Gastroesophageal sphincter (tissue), 4 donors: ENCODE measurements at regions not wholly inside any gene's neighbourhood (a gene's known extent, or its start where the extent isn't known, plus 50 kb on each side); places are given as distances from the start of the nearest gene placed in this dataset.

Experiments used
- ATAC-seq: fragments of 150-250 bp; one replicate; pipeline ENCODE4 v1.9.1; 2016; ENCODE audit warnings: mild to moderate bottlenecking, moderate library complexity
- H3K27ac ChIP-seq, 4 donors: fragments of 200-600 bp; sonication (generic) in 3 of 4; 1 replicate in 3 of 4; 2 replicates in 1 of 4; pipeline ENCODE4 v1.5.1; 2016 to 2019
- H3K27me3 ChIP-seq: fragments of 200-600 bp; sonication (generic); one replicate; pipeline ENCODE4 v1.5.1; 2019
- H3K36me3 ChIP-seq, 2 donors: fragments of 200-600 bp; sonication (generic); one replicate each; pipeline ENCODE4 v1.5.1; 2019; ENCODE audit warnings: control low read depth in 1 of 2
- H3K4me1 ChIP-seq, 3 donors: fragments of 200-600 bp; sonication (generic); 1 replicate in 2 of 3; 2 replicates in 1 of 3; pipeline ENCODE4 v1.5.1; 2016 to 2019; ENCODE audit warnings: control low read depth in 2 of 3
- H3K4me3 ChIP-seq, 2 donors: fragments of 200-600 bp; sonication (generic); one replicate each; pipeline ENCODE4 v1.5.1; 2019; ENCODE audit warnings: mild to moderate bottlenecking in 1 of 2, moderate library complexity in 1 of 2
- H3K9me3 ChIP-seq, 3 donors: fragments of 200-600 bp; sonication (generic); one replicate each; pipeline ENCODE4 v1.5.1; 2017 to 2019; ENCODE audit warnings: control low read depth in 2 of 3
- EP300 ChIP-seq: sonication (generic); formaldehyde crosslinking; IDR thresholded peaks from one replicate; pipeline ENCODE4 v1.6.1; 2017; ENCODE audit warnings: antibody characterized with exemption, mild to moderate bottlenecking
- POLR2A ChIP-seq, 2 donors: fragments of 450-650 bp; IDR thresholded peaks; one replicate each; pipeline ENCODE4 v1.6.1; 2017; ENCODE audit warnings: antibody characterized with exemption in 2 of 2, mild to moderate bottlenecking in 2 of 2, moderate library complexity in 1 of 2
- POLR2AphosphoS5 ChIP-seq: sonication (generic); formaldehyde crosslinking; IDR thresholded peaks from one replicate; pipeline ENCODE4 v1.6.1; 2017; ENCODE audit warnings: antibody characterized with exemption
- WGBS, 2 donors: methylation state at CpG; one replicate each; pipeline ENCODE4 v1.1.5; 2018; ENCODE audit warnings: low coverage in 1 of 2; 5-methylcytosine and 5-hydroxymethylcytosine counted together
- TF ChIP-seq, protein P1 (sequence below), 4 experiments: fragments of 200-600 bp in 2 of 4; fragments of 450-650 bp in 2 of 4; sonication (generic) in 1 of 4; IDR thresholded peaks; one replicate each; pipeline ENCODE4 v1.5.1; 2017 to 2019; ENCODE audit warnings: antibody characterized with exemption in 4 of 4, mild to moderate bottlenecking in 2 of 4, moderate library complexity in 2 of 4

DNA sequence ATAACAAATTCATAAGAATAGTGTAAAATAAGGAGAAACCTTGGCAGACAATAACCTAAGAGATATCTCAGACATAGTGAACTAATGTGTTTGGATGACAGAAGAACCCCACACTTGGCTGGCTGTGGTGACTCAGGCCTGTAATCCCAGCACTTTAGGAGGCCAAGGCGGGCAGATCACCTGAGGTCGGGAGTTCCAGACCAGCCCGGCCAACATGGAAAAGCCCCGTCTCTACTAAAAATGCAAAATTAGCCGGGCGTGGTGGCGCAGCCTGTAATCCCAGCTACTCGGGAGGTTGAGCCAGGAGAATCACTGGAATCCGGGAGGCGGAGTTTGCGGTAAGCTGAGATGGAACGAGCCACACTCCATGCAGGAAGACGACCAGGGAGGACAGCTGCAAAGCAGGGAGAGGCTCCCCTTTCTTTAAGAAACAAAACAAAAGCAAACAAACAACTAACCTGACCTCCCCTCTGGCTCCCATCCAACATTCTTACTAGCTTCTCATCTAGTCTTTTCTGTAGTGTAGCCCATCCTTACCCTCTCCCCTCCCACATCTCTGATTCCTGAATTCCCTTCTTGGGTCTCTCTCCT lies 84.2 kb downstream of the ZNF280B start:
- Histone ChIP-seq H3K27ac (no peak overlapping the region), H3K9me3 (no peaks in the 10 kb centered on the region), H3K27me3 (peaks cover 74% of the 10 kb centered on the region), H3K4me1 (no peaks in the 10 kb centered on the region), H3K36me3 (no peaks in the 10 kb centered on the region), H3K4me3 (no peak overlapping the region)
- ATAC-seq = no peak
- TF ChIP-seq POLR2A (IDR thresholded peaks at IDR 0.05) (no peak), POLR2AphosphoS5 (no peak)
- TF ChIP-seq, protein P1, sequence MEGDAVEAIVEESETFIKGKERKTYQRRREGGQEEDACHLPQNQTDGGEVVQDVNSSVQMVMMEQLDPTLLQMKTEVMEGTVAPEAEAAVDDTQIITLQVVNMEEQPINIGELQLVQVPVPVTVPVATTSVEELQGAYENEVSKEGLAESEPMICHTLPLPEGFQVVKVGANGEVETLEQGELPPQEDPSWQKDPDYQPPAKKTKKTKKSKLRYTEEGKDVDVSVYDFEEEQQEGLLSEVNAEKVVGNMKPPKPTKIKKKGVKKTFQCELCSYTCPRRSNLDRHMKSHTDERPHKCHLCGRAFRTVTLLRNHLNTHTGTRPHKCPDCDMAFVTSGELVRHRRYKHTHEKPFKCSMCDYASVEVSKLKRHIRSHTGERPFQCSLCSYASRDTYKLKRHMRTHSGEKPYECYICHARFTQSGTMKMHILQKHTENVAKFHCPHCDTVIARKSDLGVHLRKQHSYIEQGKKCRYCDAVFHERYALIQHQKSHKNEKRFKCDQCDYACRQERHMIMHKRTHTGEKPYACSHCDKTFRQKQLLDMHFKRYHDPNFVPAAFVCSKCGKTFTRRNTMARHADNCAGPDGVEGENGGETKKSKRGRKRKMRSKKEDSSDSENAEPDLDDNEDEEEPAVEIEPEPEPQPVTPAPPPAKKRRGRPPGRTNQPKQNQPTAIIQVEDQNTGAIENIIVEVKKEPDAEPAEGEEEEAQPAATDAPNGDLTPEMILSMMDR (IDR thresholded peaks at IDR 0.05) = no peak
- WGBS, 2 donors = 41 to 62% methylated on average over 7 to 13 of the region's 13 CpGs

DNA sequence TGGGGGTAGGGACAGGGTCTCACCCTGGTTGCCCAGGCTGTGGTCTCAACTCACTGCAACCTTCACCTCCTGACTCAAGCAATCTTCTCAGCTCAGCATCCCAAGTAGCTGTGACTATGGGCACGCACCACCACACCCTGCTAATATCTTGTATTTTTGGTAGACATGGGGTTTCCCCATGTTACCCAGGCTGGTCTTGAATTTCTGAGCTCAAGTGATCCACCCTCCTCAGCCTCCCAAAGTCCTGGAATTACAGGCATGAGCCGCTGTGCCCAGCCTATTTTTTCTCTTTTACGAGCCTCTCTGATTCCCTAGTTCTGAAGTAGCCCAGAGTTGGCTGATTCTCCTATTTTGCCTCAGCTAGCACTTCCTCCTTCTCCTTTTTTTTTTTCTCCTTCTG lies 83.6 kb downstream of the ZNF280B start:
- TF ChIP-seq, protein P1 (IDR thresholded peaks at IDR 0.05) = no peak
- TF ChIP-seq POLR2A (IDR thresholded peaks at IDR 0.05) (no peak), POLR2AphosphoS5 (no peak)
- no peak for ATAC-seq
- WGBS, 2 donors = 71 to 84% methylated on average over 1 to 3 of the region's 3 CpGs
- no peak overlapping the region for H3K4me3 ChIP-seq
- H3K36me3 ChIP-seq = no peaks in the 10 kb centered on the region
- H3K4me1 ChIP-seq = no peaks in the 10 kb centered on the region
- H3K27ac ChIP-seq = no peak overlapping the region
- H3K9me3 ChIP-seq = no peaks in the 10 kb centered on the region
- peaks cover 78% of the 10 kb centered on the region for H3K27me3 ChIP-seq

DNA sequence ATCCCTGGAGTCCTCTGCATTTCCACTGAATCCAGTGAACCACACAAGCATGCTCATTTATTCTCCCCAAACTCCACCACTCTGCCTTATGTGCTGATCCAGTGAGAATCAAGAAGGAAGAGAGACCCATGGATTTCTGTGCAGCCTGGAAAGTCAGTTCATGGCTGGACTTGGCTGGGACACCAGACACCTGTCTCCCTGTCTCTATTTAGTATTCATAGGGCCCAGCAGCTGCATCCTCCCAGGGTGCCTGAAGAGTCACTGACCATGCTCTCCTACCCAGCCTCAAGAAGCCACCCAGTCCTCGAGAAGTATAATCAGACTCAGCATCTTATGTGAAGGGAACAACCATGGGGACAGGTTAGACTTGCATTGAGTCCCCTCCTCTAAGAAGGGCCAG lies 83.2 kb downstream of the ZNF280B start:
- WGBS, 2 donors = 20 to 71% methylated on average over 1 of the region's 1 CpG
- H3K27ac ChIP-seq = no peak overlapping the region
- ATAC-seq = no peak
- no peak for TF ChIP-seq EP300
- TF ChIP-seq, protein P1 (IDR thresholded peaks at IDR 0.05) = no peak
- TF ChIP-seq POLR2AphosphoS5 = no peak
- TF ChIP-seq POLR2A (IDR thresholded peaks at IDR 0.05) = no peak
- H3K36me3 ChIP-seq = no peaks in the 10 kb centered on the region
- H3K4me3 ChIP-seq = no peak overlapping the region
- H3K27me3 ChIP-seq = peaks cover 82% of the 10 kb centered on the region
- no peaks in the 10 kb centered on the region for H3K4me1 ChIP-seq
- no peaks in the 10 kb centered on the region for H3K9me3 ChIP-seq

- H3K27ac ChIP-seq = no peak overlapping the region
- ATAC-seq = no peak
- WGBS, 2 donors = 20 to 60% methylated on average over 1 of the region's 8 CpGs
- H3K4me3 ChIP-seq = no peak overlapping the region
- no peaks in the 10 kb centered on the region for H3K36me3 ChIP-seq
- H3K9me3 ChIP-seq = no peaks in the 10 kb centered on the region
- no peaks in the 10 kb centered on the region for H3K4me1 ChIP-seq
- peaks cover 82% of the 10 kb centered on the region for H3K27me3 ChIP-seq
- TF ChIP-seq POLR2A (IDR thresholded peaks at IDR 0.05) (no peak), POLR2AphosphoS5 (no peak), EP300 (no peak)
- TF ChIP-seq, protein P1 (IDR thresholded peaks at IDR 0.05) = no peak
Measured at GRCh38 chr22:22425783-22426624, 82.5 kb downstream of the ZNF280B start.

- WGBS, 2 donors = 75 to 100% methylated on average over 1 to 2 of the region's 4 CpGs
- TF ChIP-seq POLR2A (IDR thresholded peaks at IDR 0.05) = no peak
- no peak for TF ChIP-seq POLR2AphosphoS5
- no peak for TF ChIP-seq EP300
- TF ChIP-seq, protein P1 (IDR thresholded peaks at IDR 0.05) = no peak
- no peak for ATAC-seq
- Histone ChIP-seq H3K36me3 (no peaks in the 10 kb centered on the region), H3K9me3 (no peaks in the 10 kb centered on the region), H3K4me3 (no peak overlapping the region), H3K4me1 (no peaks in the 10 kb centered on the region), H3K27me3 (peaks cover 83% of the 10 kb centered on the region), H3K27ac (no peak overlapping the region)
Measured at GRCh38 chr22:22427542-22428065, 80.9 kb downstream of the ZNF280B start.
